Tibial nerve (tissue), 4 donors: ENCODE measurements at regions not wholly inside any gene's neighbourhood (a gene's known extent, or its start where the extent isn't known, plus 50 kb on each side); places are given as distances from the start of the nearest gene placed in this dataset.

Experiments
- DNase-seq, 2 donors: peaks; one replicate each; pipeline ENCODE4 v3.0.0-alpha.2; 2019; ENCODE audit warnings: low spot score in 2 of 2
- H3K27ac ChIP-seq, 4 donors: fragments of 200-600 bp; sonication (generic) in 3 of 4; one replicate each; pipeline ENCODE4 v1.5.1; 2017 to 2019; ENCODE audit warnings: mild to moderate bottlenecking in 1 of 4
- H3K27me3 ChIP-seq, 2 donors: fragments of 200-600 bp; sonication (generic) in 1 of 2; one replicate each; pipeline versions ENCODE4 v1.5.1 to v1.6.0; 2017 to 2019
- H3K36me3 ChIP-seq, 3 donors: fragments of 200-600 bp; sonication (generic); one replicate each; pipeline ENCODE4 v1.5.1; 2018 to 2019
- H3K4me1 ChIP-seq, 4 donors: fragments of 200-600 bp; sonication (generic) in 3 of 4; one replicate each; pipeline ENCODE4 v1.5.1; 2017 to 2019
- H3K4me3 ChIP-seq, 4 donors: fragments of 200-600 bp; sonication (generic) in 3 of 4; one replicate each; pipeline ENCODE4 v1.5.1; 2017 to 2019; ENCODE audit warnings: mild to moderate bottlenecking in 1 of 4, moderate library complexity in 1 of 4
- H3K9me3 ChIP-seq, 4 donors: fragments of 200-600 bp; sonication (generic) in 3 of 4; one replicate each; pipeline ENCODE4 v1.5.1; 2017 to 2019
- CTCF ChIP-seq, 5 experiments: fragments of 200-600 bp in 3 of 5; fragments of 450-650 bp in 2 of 5; sonication (generic) in 3 of 5; IDR thresholded peaks; one replicate each; pipeline ENCODE4 v1.5.1; 2016 to 2019; ENCODE audit warnings: antibody characterized with exemption in 5 of 5, mild to moderate bottlenecking in 3 of 5, moderate library complexity in 2 of 5
- EP300 ChIP-seq, 2 donors: sonication (generic); formaldehyde crosslinking; IDR thresholded peaks; one replicate each; pipeline ENCODE4 v1.6.1; 2017; ENCODE audit warnings: antibody characterized with exemption in 2 of 2, mild to moderate bottlenecking in 1 of 2
- POLR2A ChIP-seq, 2 donors: fragments of 450-650 bp; IDR thresholded peaks; one replicate each; pipeline ENCODE4 v1.6.1; 2017; ENCODE audit warnings: antibody characterized with exemption in 2 of 2, mild to moderate bottlenecking in 2 of 2, moderate library complexity in 2 of 2
- WGBS, 2 donors: methylation state at CpG; one replicate each; pipeline ENCODE4 v1.1.5; 2018; 5-methylcytosine and 5-hydroxymethylcytosine counted together

DNA sequence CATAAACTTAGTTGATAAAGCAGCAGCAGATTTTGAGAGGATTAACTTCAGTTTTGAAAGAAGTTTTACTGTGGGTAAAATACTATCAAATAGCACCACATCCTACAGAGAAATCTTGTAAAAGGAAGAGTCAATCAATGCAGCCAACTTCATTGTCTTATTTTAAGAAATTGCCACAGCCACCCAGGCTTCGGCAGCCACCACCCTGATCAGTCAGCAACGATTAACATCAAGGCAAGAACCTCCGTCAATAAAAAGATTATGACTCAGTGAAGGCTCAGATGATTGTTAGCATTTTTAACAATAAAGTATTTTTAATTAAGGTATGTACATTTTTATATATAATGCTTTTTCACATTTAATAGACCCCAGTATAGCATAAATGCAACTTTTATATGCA lies 122.3 kb upstream of the NR4A3 start:
- 93 to 96% methylated on average over 3 of the region's 3 CpGs for WGBS, 2 donors
- Histone ChIP-seq H3K4me1 (no peaks in the 10 kb centered on the region), H3K27ac (no peak overlapping the region), H3K4me3 (no peak overlapping the region), H3K27me3 (no peaks in the 10 kb centered on the region), H3K9me3 (peaks cover 0 to 13% (median 0%) of the 10 kb centered on the region in 4 donors), H3K36me3 (no peaks in the 10 kb centered on the region)
- TF ChIP-seq POLR2A (IDR thresholded peaks at IDR 0.05) (no peak), EP300 (IDR thresholded peaks at IDR 0.05) (no peak), CTCF (IDR thresholded peaks at IDR 0.05) (no peak)
- no peak for DNase-seq

DNA sequence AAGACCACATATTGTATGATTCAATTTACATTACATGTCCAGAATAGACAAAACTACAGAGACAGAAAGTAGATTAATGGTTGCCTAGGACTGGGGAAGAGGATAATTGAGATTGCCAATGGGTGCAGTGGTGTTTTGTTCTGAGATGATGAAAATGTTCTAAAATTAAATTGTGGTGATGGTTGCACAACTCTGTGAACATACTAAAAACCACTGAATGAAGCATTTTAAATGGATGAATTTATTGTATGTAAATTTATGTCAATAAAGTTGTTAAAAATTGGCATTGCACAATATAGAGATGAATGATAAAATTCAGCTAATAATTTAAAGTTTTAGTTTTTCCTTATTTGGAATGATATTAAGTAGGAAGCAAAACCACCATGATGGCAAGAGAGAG lies 109.5 kb upstream of the NR4A3 start:
- Histone ChIP-seq H3K9me3 (no peaks in the 10 kb centered on the region), H3K27ac (no peak overlapping the region), H3K27me3 (no peaks in the 10 kb centered on the region), H3K4me1 (no peaks in the 10 kb centered on the region), H3K4me3 (no peak overlapping the region), H3K36me3 (no peaks in the 10 kb centered on the region)
- no peak for TF ChIP-seq POLR2A (IDR thresholded peaks at IDR 0.05)
- TF ChIP-seq CTCF (IDR thresholded peaks at IDR 0.05), result no peak
- no peak for TF ChIP-seq EP300 (IDR thresholded peaks at IDR 0.05)
- no peak for DNase-seq

GRCh38 chr9:99713838-99714306 lies 107.8 kb upstream of the NR4A3 start:
- no peaks in the 10 kb centered on the region for H3K9me3 ChIP-seq
- 91 to 94% methylated on average over 3 of the region's 3 CpGs for WGBS, 2 donors
- no peak overlapping the region for H3K4me3 ChIP-seq
- no peaks in the 10 kb centered on the region for H3K4me1 ChIP-seq
- no peaks in the 10 kb centered on the region for H3K36me3 ChIP-seq
- DNase-seq, result no peak
- no peaks in the 10 kb centered on the region for H3K27me3 ChIP-seq
- H3K27ac ChIP-seq, result no peak overlapping the region
- no peak for TF ChIP-seq POLR2A (IDR thresholded peaks at IDR 0.05)
- TF ChIP-seq EP300 (IDR thresholded peaks at IDR 0.05), result no peak
- TF ChIP-seq CTCF (IDR thresholded peaks at IDR 0.05), result no peak

GRCh38 chr9:99718631-99719030 lies 103.1 kb upstream of the NR4A3 start:
- H3K36me3 ChIP-seq, result no peaks in the 10 kb centered on the region
- no peaks in the 10 kb centered on the region for H3K9me3 ChIP-seq
- peaks cover 0 to 5% (median 0%) of the 10 kb centered on the region in 4 donors for H3K4me1 ChIP-seq
- H3K27me3 ChIP-seq, result no peaks in the 10 kb centered on the region
- H3K4me3 ChIP-seq, result no peak overlapping the region
- no peak for DNase-seq
- H3K27ac ChIP-seq, result no peak overlapping the region
- no peak for TF ChIP-seq POLR2A (IDR thresholded peaks at IDR 0.05)

GRCh38 chr9:99720455-99721050 lies 101.1 kb upstream of the NR4A3 start:
- Histone ChIP-seq H3K4me1 (peaks cover 0 to 5% (median 0%) of the 10 kb centered on the region in 4 donors), H3K9me3 (no peaks in the 10 kb centered on the region), H3K27me3 (no peaks in the 10 kb centered on the region), H3K4me3 (peak overlapping the region in 1 of 4 donors; percentile 34), H3K27ac (peak overlapping the region in 3 of 4 donors; percentile 38 to 45 (median 42)), H3K36me3 (no peaks in the 10 kb centered on the region)
- no peak for TF ChIP-seq EP300 (IDR thresholded peaks at IDR 0.05)
- TF ChIP-seq POLR2A (IDR thresholded peaks at IDR 0.05), result no peak
- no peak for TF ChIP-seq CTCF (IDR thresholded peaks at IDR 0.05)
- no peak for DNase-seq
- WGBS, 2 donors, result 39 to 43% methylated on average over 1 of the region's 1 CpG

DNA sequence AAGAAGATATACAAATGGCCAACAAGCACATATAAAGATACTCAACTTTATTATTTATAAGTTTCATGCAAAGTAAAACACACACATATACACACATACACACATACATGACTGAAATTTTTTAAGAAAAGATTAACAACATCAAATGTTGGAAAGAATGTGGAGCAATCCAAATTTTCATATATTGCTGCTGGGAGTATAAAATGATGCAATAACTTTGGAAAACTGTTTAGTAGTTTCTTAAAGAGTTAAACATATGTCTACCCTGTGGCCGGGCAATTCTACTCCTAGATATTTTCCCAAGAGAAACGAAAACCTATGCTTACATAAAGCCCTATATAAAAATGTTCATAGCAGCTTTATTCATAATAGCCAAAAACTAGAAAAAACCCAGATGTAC lies 99.8 kb upstream of the NR4A3 start:
- Histone ChIP-seq H3K36me3 (no peaks in the 10 kb centered on the region), H3K9me3 (no peaks in the 10 kb centered on the region), H3K4me3 (no peak overlapping the region), H3K27me3 (no peaks in the 10 kb centered on the region), H3K27ac (no peak overlapping the region), H3K4me1 (peaks cover 0 to 5% (median 0%) of the 10 kb centered on the region in 4 donors)
- DNase-seq, result no peak
- TF ChIP-seq CTCF (IDR thresholded peaks at IDR 0.05) (no peak), POLR2A (IDR thresholded peaks at IDR 0.05) (no peak), EP300 (IDR thresholded peaks at IDR 0.05) (no peak)
- WGBS, 2 donors, result 57 to 58% methylated on average over 2 of the region's 2 CpGs
